IMR-90 (cell line): ENCODE measurements at regions not wholly inside any gene's neighbourhood (a gene's known extent, or its start where the extent isn't known, plus 50 kb on each side); places are given as distances from the start of the nearest gene placed in this dataset.

Experiments used
- ATAC-seq: fragments of 200-7000 bp; cut with Tn5 transposase; 2 replicates; pipeline ENCODE4 v1.9.1; 2020; ENCODE audit warnings: low read depth, mild to moderate bottlenecking, moderate library complexity
- BruUV-seq: library from RNA; stranded (reverse); fragments of 400-500 nt; replicated peaks from 2 replicates; lab custom pipeline; 2021; lab: Mats Ljungman, UMichigan
- CTCF ChIA-PET: fragments of 300-600 bp; formaldehyde crosslinking; extraction: SDS; loops from one replicate; lab custom pipeline; 2021; ENCODE audit warnings: antibody characterized with exemption; lab: Yijun Ruan, JAX
- POLR2A ChIA-PET: fragments of 300-600 bp; sonication (Branson Sonifier 250); formaldehyde crosslinking; loops from one replicate; lab custom pipeline; 2022; ENCODE audit warnings: antibody characterized with exemption; ENCODE audit not compliant: unreplicated experiment; lab: Charles Lee
- DNase-seq: peaks from one replicate; pipeline ENCODE4 v3.0.0; 2013
- H2AFZ ChIP-seq: replicated peaks from 2 replicates; pipeline ENCODE3; 2013; ENCODE audit warnings: low read length, mild to moderate bottlenecking; ENCODE audit not compliant: poor library complexity
- H2AK5ac ChIP-seq: 2 replicates; pipeline ENCODE4 v1.6.1; 2013; ENCODE audit warnings: low read depth, low read length, inconsistent platforms
- H2AK9ac ChIP-seq: replicated peaks from 2 replicates; pipeline ENCODE3; 2013; ENCODE audit warnings: mild to moderate bottlenecking, low read depth, low read length, moderate library complexity; ENCODE audit not compliant: poor library complexity
- H2BK120ac ChIP-seq: 2 replicates; pipeline ENCODE4 v1.6.1; 2013; ENCODE audit warnings: low read depth, low read length, inconsistent platforms
- H2BK15ac ChIP-seq: 3 replicates; pipeline ENCODE4 v1.6.1; 2013; ENCODE audit warnings: low read depth, low read length, inconsistent platforms
- H2BK20ac ChIP-seq: 2 replicates; pipeline ENCODE4 v1.6.1; 2013; ENCODE audit warnings: low read depth, mild to moderate bottlenecking, inconsistent platforms, low read length, moderate library complexity
- H2BK5ac ChIP-seq: 2 replicates; pipeline ENCODE4 v1.6.1; 2013; ENCODE audit warnings: mild to moderate bottlenecking, low read depth, low read length, inconsistent platforms; ENCODE audit not compliant: poor library complexity, severe bottlenecking
- H3K14ac ChIP-seq: replicated peaks from 2 replicates; pipeline ENCODE4 v1.6.1; 2013; ENCODE audit warnings: low read depth, low read length, inconsistent platforms
- H3K18ac ChIP-seq: 2 replicates; pipeline ENCODE4 v1.6.1; 2013; ENCODE audit warnings: low read depth, low read length, control low read depth
- H3K23ac ChIP-seq: 2 replicates; pipeline ENCODE4 v1.6.1; 2013; ENCODE audit warnings: low read depth, low read length, inconsistent platforms
- H3K27ac ChIP-seq: 2 replicates; pipeline ENCODE4 v1.5.1; 2013; ENCODE audit warnings: mild to moderate bottlenecking, control low read depth, low read length; ENCODE audit not compliant: insufficient read depth
- H3K27me3 ChIP-seq: 2 replicates; pipeline ENCODE4 v1.6.1; 2013; ENCODE audit warnings: low read length; ENCODE audit not compliant: control insufficient read depth, insufficient read depth
- H3K36me3 ChIP-seq: 2 replicates; pipeline ENCODE4 v1.6.1; 2013; ENCODE audit warnings: low read length, mixed read lengths; ENCODE audit not compliant: control insufficient read depth, insufficient read depth
- H3K4ac ChIP-seq: 2 replicates; pipeline ENCODE4 v1.6.1; 2013; ENCODE audit warnings: low read depth, low read length, inconsistent platforms
- H3K4me1 ChIP-seq: 2 replicates; pipeline ENCODE4 v1.6.1; 2013; ENCODE audit warnings: low read length, mixed read lengths; ENCODE audit not compliant: control insufficient read depth, insufficient read depth
- H3K4me2 ChIP-seq: 2 replicates; pipeline ENCODE4 v1.6.1; 2013; ENCODE audit warnings: low read depth, mild to moderate bottlenecking, control low read depth, low read length, moderate library complexity
- H3K4me3 ChIP-seq: 2 replicates; pipeline ENCODE4 v1.5.1; 2013; ENCODE audit warnings: low read depth, mild to moderate bottlenecking, control low read depth, low read length, moderate library complexity; ENCODE audit not compliant: insufficient read depth
- H3K56ac ChIP-seq: 2 replicates; pipeline ENCODE4 v1.6.1; 2013; ENCODE audit warnings: low read length, inconsistent platforms; ENCODE audit not compliant: insufficient read depth; ENCODE audit errors: extremely low read depth
- H3K79me1 ChIP-seq, 2 experiments: 2 replicates each; pipeline ENCODE4 v1.6.1; 2013; ENCODE audit warnings: low read length in 2 of 2, inconsistent platforms in 1 of 2, low read depth in 1 of 2
- H3K9ac ChIP-seq: 2 replicates; pipeline ENCODE4 v1.6.1; 2013; ENCODE audit warnings: low read depth, low read length, control low read depth
- H3K9me1 ChIP-seq: 2 replicates; pipeline ENCODE4 v1.6.1; 2013; ENCODE audit warnings: low read length, inconsistent platforms; ENCODE audit not compliant: insufficient read depth
- H3K9me3 ChIP-seq: 2 replicates; pipeline ENCODE4 v1.6.1; 2013; ENCODE audit warnings: low read length; ENCODE audit not compliant: control insufficient read depth, insufficient read depth
- H4K20me1 ChIP-seq: 2 replicates; pipeline ENCODE4 v1.6.1; 2013; ENCODE audit warnings: low read length, inconsistent platforms; ENCODE audit not compliant: insufficient read depth
- H4K5ac ChIP-seq: 2 replicates; pipeline ENCODE4 v1.6.1; 2013; ENCODE audit warnings: mild to moderate bottlenecking, low read depth, low read length, control low read depth
- H4K8ac ChIP-seq, 2 experiments: 2 replicates each; pipeline ENCODE4 v1.6.1; 2013; ENCODE audit warnings: low read depth in 2 of 2, low read length in 2 of 2, control low read depth in 1 of 2, inconsistent platforms in 1 of 2
- H4K91ac ChIP-seq: 2 replicates; pipeline ENCODE4 v1.6.1; 2013; ENCODE audit warnings: low read depth, low read length, inconsistent platforms; ENCODE audit not compliant: insufficient read depth
- BHLHE40 ChIP-seq: fragments of 150-350 bp; IDR thresholded peaks from 2 replicates; pipeline ENCODE4 v1.6.1; 2016; ENCODE audit warnings: mild to moderate bottlenecking, low read depth, low read length
- CHD1 ChIP-seq: IDR thresholded peaks from 2 replicates; pipeline ENCODE4 v1.6.1; 2012; ENCODE audit warnings: low read depth, low read length, improper control_type of control experiment
- CTCF ChIP-seq: conservative IDR thresholded peaks from 2 replicates; pipeline ENCODE4 v1.5.1; 2012; ENCODE audit warnings: mild to moderate bottlenecking, low read depth, low read length, improper control_type of control experiment
- ELK1 ChIP-seq: fragments of 150-350 bp; IDR thresholded peaks from 2 replicates; pipeline ENCODE4 v1.6.1; 2016; ENCODE audit warnings: low read depth, mild to moderate bottlenecking, low read length, moderate library complexity, borderline replicate concordance
- FOS ChIP-seq: fragments of 150-350 bp; IDR thresholded peaks from 2 replicates; pipeline ENCODE4 v1.6.1; 2016; ENCODE audit warnings: low read depth, low read length
- MAFK ChIP-seq: IDR thresholded peaks from 2 replicates; pipeline ENCODE4 v1.6.1; 2012; ENCODE audit warnings: low read depth, low read length, improper control_type of control experiment
- MAZ ChIP-seq: IDR thresholded peaks from 2 replicates; pipeline ENCODE4 v1.6.1; 2012; ENCODE audit warnings: low read depth, mild to moderate bottlenecking, low read length, improper control_type of control experiment, moderate library complexity, borderline replicate concordance
- POLR2A ChIP-seq: IDR thresholded peaks from 2 replicates; pipeline ENCODE4 v1.6.1; 2012; ENCODE audit warnings: mild to moderate bottlenecking, low read depth, low read length
- RCOR1 ChIP-seq: IDR thresholded peaks from 2 replicates; pipeline ENCODE4 v1.6.1; 2012; ENCODE audit warnings: mild to moderate bottlenecking, low read length, improper control_type of control experiment; ENCODE audit not compliant: insufficient replicate concordance
- WGBS, 2 experiments: methylation state at CpG; one replicate each; pipeline versions ENCODE4 v1.1.5 to v1.1.7; 2013; ENCODE audit warnings: missing lambda C conversion rate in 2 of 2; ENCODE audit not compliant: insufficient read length in 1 of 2; ENCODE audit errors: extremely low coverage in 2 of 2; 5-methylcytosine and 5-hydroxymethylcytosine counted together
- dilution Hi-C: fragments of 300-500 bp; cut with HindIII; formaldehyde crosslinking; loops from one replicate; pipeline ENCODE4 v1.14.3; 2018; ENCODE audit warnings: low sequenced_read_pairs; ENCODE audit not compliant: unreplicated experiment
- in situ Hi-C: fragments of 300-500 bp; cut with MboI; formaldehyde crosslinking; loops from 3 replicates; pipeline ENCODE4 v1.14.3; 2019; ENCODE audit warnings: low sequenced_read_pairs, inconsistent platforms, mixed read lengths
- intact Hi-C: fragments of 100-400 bp; cut with micrococcal nuclease; formaldehyde crosslinking; loops from 2 replicates; pipeline ENCODE4 v1.10.0; 2022

GRCh38 chr21:27407271-27407670 is 440.4 kb upstream of the ADAMTS5 start:
- Histone ChIP-seq H3K9ac (no peak overlapping the region), H3K27me3 (no peaks in the 10 kb centered on the region), H2BK120ac (no peak overlapping the region), H2BK15ac (no peak overlapping the region), H3K4ac (no peak overlapping the region), H4K20me1 (no peaks in the 10 kb centered on the region), H2AK9ac (no peak overlapping the region), H2BK20ac (no peak overlapping the region), H2AK5ac (0 out of 2 replicates have a peak overlapping the region, but pooled peaks have one; percentile 66), H3K4me1 (0 out of 2 replicates have a peak, but pooled peaks cover 3% of the 10 kb centered on the region), H3K27ac (no peak overlapping the region), H4K5ac (peak overlapping the region; percentile 37; the same call in 1 of the 2 replicates), H3K79me1 (no peaks in the 10 kb centered on the region), H3K18ac (peak overlapping the region; percentile 47; the same call in 1 of the 2 replicates), H4K91ac (no peak overlapping the region), H3K56ac (no peak overlapping the region), H3K9me3 (no peaks in the 10 kb centered on the region), H3K4me3 (no peak overlapping the region), H3K36me3 (no peaks in the 10 kb centered on the region), H3K9me1 (0 out of 2 replicates have a peak, but pooled peaks cover 2% of the 10 kb centered on the region), H2BK5ac (no peak overlapping the region), H3K14ac (no peak overlapping the region), H4K8ac (no peak overlapping the region), H3K23ac (no peak overlapping the region), H2AFZ (no peak overlapping the region), H3K4me2 (no peak overlapping the region)
- no peak for DNase-seq
- no TSS peak for BruUV-seq
- no CpG with 5 or more reads among the region's 5 CpGs for WGBS, 2 experiments
- TF ChIP-seq MAZ (no peak), MAFK (no peak), FOS (no peak), POLR2A (no peak), RCOR1 (no peak), CHD1 (no peak), ELK1 (no peak), BHLHE40 (no peak), CTCF (no peak)
- in situ Hi-C loops, result no loop called here
- CTCF ChIA-PET, result no interaction called here
- intact Hi-C loops, result no loop called here
- dilution Hi-C loops, result no loop called here
- POLR2A ChIA-PET, result no interaction called here
- no peak for ATAC-seq
